ENCODE measurements at regions not wholly inside any gene's neighbourhood (a gene's known extent, or its start where the extent isn't known, plus 50 kb on each side); places are given as distances from the start of the nearest gene placed in this dataset.

- no peak for TF ChIP-seq CTCF (conservative IDR thresholded peaks at IDR 0.05; ENCODE audit: low read length)
- no peak for TF ChIP-seq EZH2phosphoT487 (IDR thresholded peaks at IDR 0.05; ENCODE audit: borderline replicate concordance, low read depth, low read length)
These were observed 114.0 kb downstream of the RAB18 start for GRCh38 chr10:27618036-27618615.
